GM12873 (cell line): ENCODE measurements at regions not wholly inside any gene's neighbourhood (a gene's known extent, or its start where the extent isn't known, plus 50 kb on each side); places are given as distances from the start of the nearest gene placed in this dataset.

Experiments used
- TF ChIP-seq, protein P1 (sequence below): IDR thresholded peaks from 2 replicates; pipeline ENCODE4 v1.5.1; 2012; ENCODE audit warnings: low read depth, mild to moderate bottlenecking, moderate library complexity, low read length, control low read depth; ENCODE audit not compliant: insufficient read depth; ENCODE audit errors: missing control alignments

- TF ChIP-seq, protein P1, sequence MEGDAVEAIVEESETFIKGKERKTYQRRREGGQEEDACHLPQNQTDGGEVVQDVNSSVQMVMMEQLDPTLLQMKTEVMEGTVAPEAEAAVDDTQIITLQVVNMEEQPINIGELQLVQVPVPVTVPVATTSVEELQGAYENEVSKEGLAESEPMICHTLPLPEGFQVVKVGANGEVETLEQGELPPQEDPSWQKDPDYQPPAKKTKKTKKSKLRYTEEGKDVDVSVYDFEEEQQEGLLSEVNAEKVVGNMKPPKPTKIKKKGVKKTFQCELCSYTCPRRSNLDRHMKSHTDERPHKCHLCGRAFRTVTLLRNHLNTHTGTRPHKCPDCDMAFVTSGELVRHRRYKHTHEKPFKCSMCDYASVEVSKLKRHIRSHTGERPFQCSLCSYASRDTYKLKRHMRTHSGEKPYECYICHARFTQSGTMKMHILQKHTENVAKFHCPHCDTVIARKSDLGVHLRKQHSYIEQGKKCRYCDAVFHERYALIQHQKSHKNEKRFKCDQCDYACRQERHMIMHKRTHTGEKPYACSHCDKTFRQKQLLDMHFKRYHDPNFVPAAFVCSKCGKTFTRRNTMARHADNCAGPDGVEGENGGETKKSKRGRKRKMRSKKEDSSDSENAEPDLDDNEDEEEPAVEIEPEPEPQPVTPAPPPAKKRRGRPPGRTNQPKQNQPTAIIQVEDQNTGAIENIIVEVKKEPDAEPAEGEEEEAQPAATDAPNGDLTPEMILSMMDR, result no peak
Measured at GRCh38 chr15:53114960-53115359, 324.8 kb upstream of the ONECUT1 start.

GRCh38 chr15:53110999-53111398 lies 320.9 kb upstream of the ONECUT1 start:
- TF ChIP-seq, protein P1, result no peak

DNA sequence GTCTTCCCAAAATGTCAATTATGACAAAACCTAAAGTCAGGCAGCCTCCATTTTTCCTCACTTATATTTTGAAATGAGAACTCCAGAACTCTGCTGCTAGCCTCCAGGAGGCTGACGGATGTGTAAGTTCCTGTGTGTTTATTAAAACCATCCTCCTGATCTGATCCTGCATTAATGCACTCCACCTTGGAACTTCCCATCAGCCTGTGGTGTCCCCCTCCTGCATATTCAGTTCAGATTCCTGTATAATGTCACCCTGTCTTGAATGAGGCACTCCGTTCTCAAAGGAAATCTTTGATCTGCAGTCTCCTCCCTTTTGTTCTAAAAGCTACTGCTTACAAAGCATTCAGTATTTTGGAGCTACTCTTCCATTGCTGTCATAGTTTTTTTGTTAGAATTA lies 318.2 kb upstream of the ONECUT1 start:
- TF ChIP-seq, protein P1, result no peak

- TF ChIP-seq, protein P1, result no peak
Measured at GRCh38 chr15:53107855-53108254, 317.7 kb upstream of the ONECUT1 start.

GRCh38 chr15:53106505-53107286 lies 316.6 kb upstream of the ONECUT1 start:
- TF ChIP-seq, protein P1, result no peak

DNA sequence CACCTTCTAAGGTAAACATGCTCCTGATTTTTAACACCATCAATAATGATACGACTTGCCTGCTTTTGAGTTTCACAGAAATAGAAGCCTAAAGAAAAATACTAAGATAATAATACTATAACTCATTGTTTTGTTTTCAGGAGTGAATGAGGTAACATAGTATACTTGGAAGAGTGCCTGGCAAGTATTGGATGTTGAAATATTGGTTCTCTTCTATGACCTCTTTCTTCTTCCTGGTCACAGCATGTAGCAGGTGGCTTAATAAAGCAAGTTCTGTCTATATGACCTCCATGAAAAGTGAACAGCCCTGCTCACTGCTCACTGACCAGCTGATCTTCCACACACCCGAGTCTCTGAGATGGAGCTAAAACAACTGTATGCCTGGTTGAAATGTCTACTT lies 312.3 kb upstream of the ONECUT1 start:
- TF ChIP-seq, protein P1, result no peak

DNA sequence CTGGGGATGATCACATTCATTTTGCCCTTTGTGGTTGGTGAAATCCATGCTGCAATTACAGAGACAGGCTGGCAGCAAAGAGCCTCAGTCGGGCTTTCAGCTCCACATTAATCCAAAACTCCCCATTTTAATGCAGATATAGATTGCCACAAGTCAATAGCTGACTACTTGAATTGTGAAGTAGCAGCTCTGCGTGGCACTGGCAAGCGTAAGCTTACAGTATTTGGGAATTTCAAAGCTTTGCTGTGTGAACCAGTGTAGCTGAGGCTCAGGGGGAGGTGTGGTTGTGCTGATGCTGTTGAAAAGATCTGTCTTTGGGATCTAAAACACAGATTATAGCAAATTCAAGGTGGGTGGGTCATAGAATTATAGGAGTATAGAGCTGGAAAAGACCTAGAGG lies 290.3 kb upstream of the ONECUT1 start:
- TF ChIP-seq, protein P1, result no peak
